ENCODE measurements at regions not wholly inside any gene's neighbourhood (a gene's known extent, or its start where the extent isn't known, plus 50 kb on each side); places are given as distances from the start of the nearest gene placed in this dataset.
"Not testable (repeated sequence)": the region's sequence is repeated elsewhere in the genome, so short reads cannot be mapped to it uniquely, and the experiment has no call there.

- DNase-seq (ENCODE audit: low read depth, low spot score): no peak
These were observed 294.2 kb upstream of the C16orf82 start for GRCh38 chr16:26772503-26772902.

- DNase-seq (ENCODE audit: low read depth, low spot score): no peak
These were observed 288.9 kb upstream of the C16orf82 start for GRCh38 chr16:26777821-26778220.

- DNase-seq (ENCODE audit: low read depth, low spot score): no peak
These were observed 278.8 kb upstream of the C16orf82 start for GRCh38 chr16:26787924-26788323.

DNA sequence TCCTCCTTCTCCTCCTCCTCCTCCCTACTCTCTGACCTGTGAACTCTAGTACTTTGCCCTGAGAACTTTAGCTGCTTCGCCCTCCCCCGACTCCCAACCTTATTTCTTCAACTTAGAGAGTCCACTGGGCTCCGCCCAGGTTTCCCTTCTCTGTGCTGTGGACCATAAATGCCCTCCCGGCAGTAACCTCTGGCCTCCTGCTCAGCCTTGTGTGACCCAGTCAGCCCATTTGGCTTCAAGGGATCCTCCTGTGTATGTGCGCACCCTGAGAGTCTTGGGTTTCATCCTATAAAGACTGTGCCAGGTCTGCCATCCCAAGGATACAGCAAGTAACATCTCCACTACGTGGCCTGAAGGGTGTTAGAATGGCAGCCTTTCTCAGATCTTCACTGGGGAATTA, 275.6 kb upstream of the C16orf82 start:
- DNase-seq (ENCODE audit: low read depth, low spot score): no peak

DNA sequence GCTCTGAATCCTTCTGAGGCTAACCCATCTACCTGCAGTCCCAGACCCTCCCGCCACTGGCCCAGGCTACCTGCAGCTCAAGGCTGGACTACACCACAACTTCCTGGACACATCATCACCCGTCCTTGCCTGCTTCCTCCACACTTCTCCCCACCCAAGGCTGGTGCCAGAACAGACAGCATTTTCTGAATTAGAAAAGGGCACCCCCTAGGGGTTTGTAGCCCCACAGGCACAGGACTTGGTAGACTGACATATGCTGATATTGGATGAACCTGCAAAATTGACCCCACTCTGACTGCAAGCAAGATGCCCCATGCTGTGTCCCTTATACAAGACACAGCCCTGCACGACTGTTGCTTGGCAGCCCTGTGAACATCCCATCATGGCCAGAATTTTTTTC, 271.5 kb upstream of the C16orf82 start:
- no peak for DNase-seq (ENCODE audit: low read depth, low spot score)

GRCh38 chr16:26801628-26802027, 265.1 kb upstream of the C16orf82 start:
- no peak for DNase-seq (ENCODE audit: low read depth, low spot score)

DNA sequence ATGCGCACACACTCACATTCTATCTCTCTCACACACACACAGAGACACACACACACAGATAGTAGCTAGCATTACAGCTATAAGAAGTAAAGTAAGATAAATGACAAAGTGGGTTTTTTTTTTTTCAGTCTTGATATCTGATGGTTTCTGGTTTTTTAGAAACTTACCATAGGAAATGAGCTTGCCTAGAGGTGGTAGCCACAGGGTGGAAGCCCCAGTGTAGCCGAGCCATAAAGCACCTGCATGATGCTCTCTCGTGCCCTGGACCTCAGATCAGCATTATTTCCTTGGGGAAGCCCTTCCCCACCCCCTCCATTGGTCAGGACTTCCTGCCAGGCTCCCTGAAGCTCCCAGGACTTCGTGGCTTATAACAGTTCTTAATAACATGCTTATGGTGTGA, 264.3 kb upstream of the C16orf82 start:
- no peak for DNase-seq (ENCODE audit: low read depth, low spot score)

DNA sequence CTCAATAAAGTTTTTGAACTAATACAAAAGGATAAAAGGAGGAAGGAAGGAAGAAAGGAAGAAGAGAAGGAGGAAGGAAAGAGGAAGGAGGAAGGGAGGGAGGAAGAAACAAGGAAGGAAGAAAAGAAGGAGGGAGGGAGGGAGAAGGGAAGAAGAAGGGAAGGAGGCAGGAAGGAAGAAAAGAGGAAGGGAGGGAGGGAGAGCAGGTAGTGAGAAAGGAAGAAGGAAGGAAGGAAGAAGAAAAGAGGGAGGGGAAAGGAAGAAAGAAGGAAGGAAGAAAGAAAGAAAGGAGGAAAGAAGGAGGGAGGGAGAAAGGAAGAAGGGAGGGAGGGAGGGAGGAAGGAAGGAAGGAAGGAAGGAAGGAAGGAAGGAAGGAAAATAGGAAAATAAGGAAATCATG, 263.8 kb upstream of the C16orf82 start:
- DNase-seq (ENCODE audit: low read depth, low spot score): no peak

GRCh38 chr16:26806657-26807056, 260.1 kb upstream of the C16orf82 start:
- DNase-seq (ENCODE audit: low read depth, low spot score): no peak

- no peak for DNase-seq (ENCODE audit: low read depth, low spot score)
These were observed 257.3 kb upstream of the C16orf82 start for GRCh38 chr16:26809461-26809860.

DNA sequence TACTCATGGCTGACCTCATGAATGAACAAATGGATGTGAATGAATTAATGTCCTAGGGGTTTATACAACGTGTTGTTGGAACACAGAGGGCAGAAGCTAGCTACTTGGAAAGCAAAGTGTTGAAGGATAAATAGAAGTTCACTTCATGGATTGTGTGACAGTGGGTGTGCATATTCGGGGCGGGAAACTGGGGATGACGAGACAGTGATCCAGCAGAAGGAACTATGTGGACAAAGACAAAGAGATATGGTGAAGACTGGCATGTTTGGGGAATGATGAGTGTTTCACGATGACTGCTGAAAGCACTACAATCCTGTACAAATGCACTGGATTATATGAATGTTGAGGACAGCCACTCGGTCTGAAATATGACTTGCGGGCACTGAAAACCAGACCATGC, 250.5 kb upstream of the C16orf82 start:
- DNase-seq (ENCODE audit: low read depth, low spot score): no peak

GRCh38 chr16:26816885-26817571, 249.7 kb upstream of the C16orf82 start:
- DNase-seq (ENCODE audit: low read depth, low spot score): no peak

DNA sequence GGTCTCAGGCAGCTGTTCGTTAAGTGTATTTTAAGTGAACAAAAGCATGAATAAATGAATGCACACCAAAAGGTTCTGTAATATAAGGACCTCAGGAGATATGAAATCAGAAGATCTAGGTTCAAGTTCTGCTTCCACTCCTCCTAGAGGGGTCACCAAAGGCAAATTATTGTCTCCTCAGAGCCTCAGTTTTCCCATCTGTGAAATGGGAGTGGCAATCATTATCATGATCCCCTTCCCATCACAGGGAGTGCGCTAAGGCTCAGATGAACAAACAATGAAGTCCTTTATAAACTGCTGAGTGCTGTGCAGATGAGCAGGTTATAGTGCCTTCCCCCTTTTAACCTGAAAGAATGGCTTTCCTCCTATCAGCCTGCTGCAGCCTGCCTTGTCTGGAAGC, 248.3 kb upstream of the C16orf82 start:
- no peak for DNase-seq (ENCODE audit: low read depth, low spot score)

GRCh38 chr16:26824469-26824868, 242.3 kb upstream of the C16orf82 start:
- no peak for DNase-seq (ENCODE audit: low read depth, low spot score)

GRCh38 chr16:26826500-26826899, 240.2 kb upstream of the C16orf82 start:
- no peak for DNase-seq (ENCODE audit: low read depth, low spot score)

DNA sequence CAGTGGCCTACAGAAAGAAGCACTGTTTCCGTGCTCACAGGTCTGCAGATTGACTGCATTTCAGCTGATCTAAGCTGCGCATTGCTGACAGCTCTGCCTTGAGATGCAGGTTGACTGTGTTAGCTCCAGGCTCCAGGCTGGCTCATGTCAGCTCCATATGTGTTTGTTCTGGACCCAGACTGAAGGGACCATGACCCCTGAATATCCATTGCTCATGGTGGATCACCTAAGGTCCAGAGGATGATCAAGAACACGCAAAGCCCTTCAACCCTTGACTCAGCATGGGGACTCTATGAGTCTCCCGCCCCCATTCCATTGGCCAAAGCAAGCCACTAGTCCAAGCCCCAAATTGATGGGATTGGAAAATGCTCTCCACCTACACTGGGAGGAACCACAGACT, 239.3 kb upstream of the C16orf82 start:
- DNase-seq (ENCODE audit: low read depth, low spot score): no peak

DNA sequence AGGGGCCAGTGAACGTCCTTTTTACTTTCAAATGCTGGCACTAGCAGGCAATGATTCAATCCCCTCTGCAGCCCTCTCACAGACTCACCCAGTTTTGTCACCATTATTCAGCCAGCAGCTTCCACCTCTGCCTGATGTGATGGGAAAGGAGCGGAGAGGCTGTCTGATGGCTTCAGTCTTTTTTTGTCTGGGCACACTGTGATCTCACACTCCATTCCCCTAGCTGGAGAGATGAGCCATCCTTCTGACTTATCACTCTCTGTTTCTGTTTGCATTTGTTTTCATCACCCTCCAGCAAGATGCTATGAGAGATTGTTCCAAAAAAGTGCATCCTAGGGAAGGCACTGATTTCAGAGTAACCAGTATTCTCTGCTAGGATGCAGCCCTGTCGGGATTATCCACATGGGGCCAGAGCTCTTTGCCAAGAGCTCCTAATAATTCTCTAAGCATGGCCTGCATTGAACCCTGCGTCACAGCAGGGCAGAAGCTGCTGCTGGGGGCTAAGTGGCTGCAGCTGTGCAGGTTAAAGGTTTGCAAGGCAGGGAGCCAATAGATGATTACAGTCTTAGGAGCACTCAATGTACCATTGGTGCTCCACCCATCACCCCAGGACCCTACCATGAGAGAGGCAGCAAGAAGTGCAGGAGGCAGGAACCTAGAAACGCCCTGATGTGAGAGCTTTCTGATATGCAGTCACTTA, 236.1 kb upstream of the C16orf82 start:
- DNase-seq (ENCODE audit: low read depth, low spot score): no peak

DNA sequence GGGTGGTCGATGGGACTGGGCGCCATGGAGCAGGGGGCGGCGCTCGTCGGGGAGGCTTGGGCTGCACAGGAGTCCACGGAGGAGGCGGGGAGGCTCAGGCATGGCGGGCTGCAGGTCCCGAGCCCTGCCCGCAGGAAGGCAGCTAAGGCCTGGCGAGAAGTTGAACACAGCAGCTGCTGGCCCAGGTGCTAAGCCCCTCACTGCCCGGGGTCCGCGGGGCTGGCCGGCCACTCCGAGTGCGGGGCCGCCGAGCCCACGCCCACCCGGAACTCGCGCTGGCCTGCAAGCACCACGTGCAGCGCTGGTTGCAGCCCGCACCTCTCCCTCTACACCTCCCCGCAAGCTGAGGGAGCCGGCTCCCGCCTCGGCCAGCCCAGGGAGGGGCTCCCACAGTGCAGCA, 230.6 kb upstream of the C16orf82 start:
- not testable (repeated sequence) for DNase-seq (ENCODE audit: low read depth, low spot score)

DNA sequence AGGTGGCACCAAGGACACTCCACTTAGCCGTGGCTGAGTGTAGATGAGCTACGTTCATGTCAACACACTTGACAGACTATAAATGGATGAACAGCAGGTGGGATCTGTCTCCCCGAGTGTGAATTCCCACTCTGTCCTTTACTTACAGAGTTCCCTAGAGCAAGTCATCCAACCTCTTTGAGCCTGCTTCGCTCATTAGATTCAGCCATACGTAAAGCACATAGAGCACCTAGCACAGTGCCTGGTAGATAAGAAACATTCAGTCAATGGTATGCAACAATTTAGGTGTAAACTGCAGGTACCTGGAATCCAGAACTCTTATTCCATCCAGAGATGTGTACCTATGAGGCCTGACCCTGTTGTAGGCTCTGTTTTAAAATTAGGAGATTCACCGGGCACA, 227.8 kb upstream of the C16orf82 start:
- no peak for DNase-seq (ENCODE audit: low read depth, low spot score)

DNA sequence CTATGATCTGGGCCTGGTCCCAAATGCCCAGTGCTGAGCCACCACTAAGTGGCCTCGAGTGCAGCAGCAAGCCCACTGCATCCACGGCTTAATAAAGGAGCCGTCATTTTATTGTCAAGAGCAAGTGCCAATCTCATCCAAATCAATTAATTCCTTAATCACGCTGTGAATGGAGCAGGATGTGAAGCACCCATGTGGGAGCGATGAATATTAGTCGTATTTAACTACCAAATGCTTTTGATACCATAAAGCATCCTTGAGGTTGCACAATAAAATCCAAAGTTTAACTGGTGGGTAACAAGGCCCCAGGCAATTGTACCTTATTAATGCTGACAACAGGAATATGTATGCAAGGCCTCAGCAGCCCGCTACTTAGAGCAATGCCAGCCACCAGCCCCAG, 226.0 kb upstream of the C16orf82 start:
- no peak for DNase-seq (ENCODE audit: low read depth, low spot score)

DNA sequence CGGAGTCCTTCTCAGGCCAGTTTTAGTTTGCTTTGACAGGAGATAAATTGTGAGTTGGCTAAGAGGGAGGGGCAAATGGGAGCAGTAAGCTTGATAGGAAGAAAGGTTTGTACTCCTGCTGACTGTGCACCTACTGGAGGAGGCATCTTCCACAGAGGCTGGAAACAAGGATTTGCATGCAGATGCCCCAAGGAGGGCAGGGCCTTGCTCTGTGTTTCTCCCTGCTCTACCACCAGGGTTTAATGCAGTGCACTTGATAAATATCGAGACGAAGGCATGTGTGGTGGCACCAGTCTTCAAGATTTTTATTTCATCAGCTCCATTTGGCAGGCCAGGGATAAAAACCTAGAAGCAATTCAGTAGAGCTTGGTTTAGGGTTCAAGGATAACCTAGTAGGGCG, 210.5 kb upstream of the C16orf82 start:
- no peak for DNase-seq (ENCODE audit: low read depth, low spot score)

GRCh38 chr16:26856791-26857190, 209.9 kb upstream of the C16orf82 start:
- DNase-seq (ENCODE audit: low read depth, low spot score): no peak

DNA sequence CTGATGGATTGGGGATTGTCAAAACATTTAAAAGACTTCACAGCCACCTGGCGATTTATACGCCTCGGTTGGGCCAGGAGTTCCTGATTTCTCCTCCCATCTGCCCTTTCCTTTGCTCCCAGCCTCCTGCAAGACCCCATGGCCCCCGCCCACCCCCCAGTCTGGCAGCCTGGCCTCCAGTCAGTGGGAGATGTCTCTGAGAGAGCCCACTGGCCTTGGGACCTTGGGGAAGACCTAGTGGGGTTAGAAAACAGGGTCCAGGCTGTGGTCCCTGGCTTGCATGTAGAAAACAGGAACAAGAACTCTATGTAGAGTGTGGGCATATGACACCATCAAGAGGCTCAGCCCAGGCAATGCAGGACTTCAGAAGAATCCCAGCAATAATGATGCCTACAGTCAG, 209.4 kb upstream of the C16orf82 start:
- no peak for DNase-seq (ENCODE audit: low read depth, low spot score)

DNA sequence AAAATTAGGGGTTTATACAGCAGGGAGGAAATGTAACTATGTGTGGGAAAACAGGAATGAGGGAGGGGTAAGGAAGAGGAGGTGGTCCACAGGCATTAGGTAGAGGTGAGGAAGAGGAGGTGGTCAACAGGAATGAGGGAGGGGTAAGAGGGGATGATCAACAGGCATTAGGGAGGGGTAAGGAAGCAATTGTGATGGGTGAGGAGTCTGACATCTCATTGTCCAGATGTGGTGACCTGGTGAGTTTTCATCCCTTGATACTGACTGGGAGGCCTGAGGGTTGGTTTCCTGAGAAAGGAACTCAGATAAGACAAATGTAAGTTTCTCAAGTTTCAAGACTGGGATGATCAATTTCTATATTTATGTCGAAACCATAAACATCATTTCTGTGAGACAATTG, 206.2 kb upstream of the C16orf82 start:
- no peak for DNase-seq (ENCODE audit: low read depth, low spot score)
